ENCODE measurements at regions not wholly inside any gene's neighbourhood (a gene's known extent, or its start where the extent isn't known, plus 50 kb on each side); places are given as distances from the start of the nearest gene placed in this dataset.

GRCh38 chr9:88710449-88710848 lies 175.5 kb downstream of the NXNL2 start:
- H3K4me3 ChIP-seq (ENCODE audit: low read depth in 1 of 3, low read length in 3 of 3) = no peak overlapping the region
- H3K27me3 ChIP-seq (ENCODE audit: control insufficient read depth in 4 of 4, insufficient read depth in 4 of 4, low read length in 3 of 4) = no peaks in the 10 kb centered on the region
- peaks cover 0 to 9% (median 5%) of the 10 kb centered on the region in 4 donors for H3K4me1 ChIP-seq (ENCODE audit: control insufficient read depth in 4 of 4, insufficient read depth in 4 of 4, low read length in 3 of 4)
- no peak for DNase-seq (ENCODE audit: low spot score)
- no peaks in the 10 kb centered on the region for H3K36me3 ChIP-seq (ENCODE audit: control insufficient read depth in 4 of 4, insufficient read depth in 3 of 4, low read depth in 1 of 4, low read length in 3 of 4)
- TF ChIP-seq RAD21 (IDR thresholded peaks at IDR 0.05) = no peak
- TF ChIP-seq FOXA2 (IDR thresholded peaks at IDR 0.05) = no peak
- TF ChIP-seq, protein P1, sequence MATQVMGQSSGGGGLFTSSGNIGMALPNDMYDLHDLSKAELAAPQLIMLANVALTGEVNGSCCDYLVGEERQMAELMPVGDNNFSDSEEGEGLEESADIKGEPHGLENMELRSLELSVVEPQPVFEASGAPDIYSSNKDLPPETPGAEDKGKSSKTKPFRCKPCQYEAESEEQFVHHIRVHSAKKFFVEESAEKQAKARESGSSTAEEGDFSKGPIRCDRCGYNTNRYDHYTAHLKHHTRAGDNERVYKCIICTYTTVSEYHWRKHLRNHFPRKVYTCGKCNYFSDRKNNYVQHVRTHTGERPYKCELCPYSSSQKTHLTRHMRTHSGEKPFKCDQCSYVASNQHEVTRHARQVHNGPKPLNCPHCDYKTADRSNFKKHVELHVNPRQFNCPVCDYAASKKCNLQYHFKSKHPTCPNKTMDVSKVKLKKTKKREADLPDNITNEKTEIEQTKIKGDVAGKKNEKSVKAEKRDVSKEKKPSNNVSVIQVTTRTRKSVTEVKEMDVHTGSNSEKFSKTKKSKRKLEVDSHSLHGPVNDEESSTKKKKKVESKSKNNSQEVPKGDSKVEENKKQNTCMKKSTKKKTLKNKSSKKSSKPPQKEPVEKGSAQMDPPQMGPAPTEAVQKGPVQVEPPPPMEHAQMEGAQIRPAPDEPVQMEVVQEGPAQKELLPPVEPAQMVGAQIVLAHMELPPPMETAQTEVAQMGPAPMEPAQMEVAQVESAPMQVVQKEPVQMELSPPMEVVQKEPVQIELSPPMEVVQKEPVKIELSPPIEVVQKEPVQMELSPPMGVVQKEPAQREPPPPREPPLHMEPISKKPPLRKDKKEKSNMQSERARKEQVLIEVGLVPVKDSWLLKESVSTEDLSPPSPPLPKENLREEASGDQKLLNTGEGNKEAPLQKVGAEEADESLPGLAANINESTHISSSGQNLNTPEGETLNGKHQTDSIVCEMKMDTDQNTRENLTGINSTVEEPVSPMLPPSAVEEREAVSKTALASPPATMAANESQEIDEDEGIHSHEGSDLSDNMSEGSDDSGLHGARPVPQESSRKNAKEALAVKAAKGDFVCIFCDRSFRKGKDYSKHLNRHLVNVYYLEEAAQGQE (IDR thresholded peaks at IDR 0.05) = no peak
- TF ChIP-seq RXRA (IDR thresholded peaks at IDR 0.05) = no peak
- TF ChIP-seq EGR1 (IDR thresholded peaks at IDR 0.05; ENCODE audit: low read depth in 2 of 2) = no peak
- TF ChIP-seq TAF1 (conservative IDR thresholded peaks at IDR 0.05) = no peak
- TF ChIP-seq, protein P2, sequence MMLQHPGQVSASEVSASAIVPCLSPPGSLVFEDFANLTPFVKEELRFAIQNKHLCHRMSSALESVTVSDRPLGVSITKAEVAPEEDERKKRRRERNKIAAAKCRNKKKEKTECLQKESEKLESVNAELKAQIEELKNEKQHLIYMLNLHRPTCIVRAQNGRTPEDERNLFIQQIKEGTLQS (IDR thresholded peaks at IDR 0.05) = no peak
- TF ChIP-seq YY1 (IDR thresholded peaks at IDR 0.05) = no peak
- TF ChIP-seq JUND (IDR thresholded peaks at IDR 0.05) = no peak
- TF ChIP-seq ZBTB33 (IDR thresholded peaks at IDR 0.05) = no peak
- TF ChIP-seq NR2F2 (IDR thresholded peaks at IDR 0.05) = no peak
- no peak for TF ChIP-seq FOXA1 (IDR thresholded peaks at IDR 0.05)
- no peak for TF ChIP-seq HNF4G (IDR thresholded peaks at IDR 0.05)
- TF ChIP-seq CTCF (IDR thresholded peaks at IDR 0.05; ENCODE audit: low read depth, low read length, missing input control) = no peak
- no peak for TF ChIP-seq GABPA (IDR thresholded peaks at IDR 0.05 in 1 of 2, conservative IDR thresholded peaks at IDR 0.05 in 1 of 2)
- TF ChIP-seq, protein P3, sequence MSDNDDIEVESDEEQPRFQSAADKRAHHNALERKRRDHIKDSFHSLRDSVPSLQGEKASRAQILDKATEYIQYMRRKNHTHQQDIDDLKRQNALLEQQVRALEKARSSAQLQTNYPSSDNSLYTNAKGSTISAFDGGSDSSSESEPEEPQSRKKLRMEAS (IDR thresholded peaks at IDR 0.05) = no peak
- TF ChIP-seq HNF4A (conservative IDR thresholded peaks at IDR 0.05) = no peak
- TF ChIP-seq SP1 (IDR thresholded peaks at IDR 0.05) = no peak
- H3K27ac ChIP-seq (ENCODE audit: low read depth in 1 of 2, low read length in 2 of 2) = no peak overlapping the region
- peaks cover 0 to 3% (median 1%) of the 10 kb centered on the region in 4 donors for H3K9me3 ChIP-seq (ENCODE audit: control insufficient read depth in 4 of 4, low read length in 3 of 4)
- no peak overlapping the region for H3K9ac ChIP-seq (ENCODE audit: low read depth in 1 of 2, low read length in 2 of 2)
- 92% methylated on average over 2 of the region's 2 CpGs for WGBS

Measured in liver (tissue), 8 donors.